Testis (tissue), 2 donors: ENCODE measurements at regions not wholly inside any gene's neighbourhood (a gene's known extent, or its start where the extent isn't known, plus 50 kb on each side); places are given as distances from the start of the nearest gene placed in this dataset.

ENCODE experiments used
- POLR2A ChIP-seq: fragments of 450-650 bp; IDR thresholded peaks from one replicate; pipeline ENCODE4 v1.6.1; 2017; ENCODE audit warnings: antibody characterized with exemption, mild to moderate bottlenecking, moderate library complexity
- TF ChIP-seq, protein P1 (sequence below), 3 experiments: fragments of 450-650 bp in 2 of 3; fragments of 200-600 bp in 1 of 3; sonication (generic) in 1 of 3; IDR thresholded peaks; one replicate each; pipeline ENCODE4 v1.5.1; 2016 to 2019; ENCODE audit warnings: antibody characterized with exemption in 3 of 3, mild to moderate bottlenecking in 2 of 3, moderate library complexity in 1 of 3

DNA sequence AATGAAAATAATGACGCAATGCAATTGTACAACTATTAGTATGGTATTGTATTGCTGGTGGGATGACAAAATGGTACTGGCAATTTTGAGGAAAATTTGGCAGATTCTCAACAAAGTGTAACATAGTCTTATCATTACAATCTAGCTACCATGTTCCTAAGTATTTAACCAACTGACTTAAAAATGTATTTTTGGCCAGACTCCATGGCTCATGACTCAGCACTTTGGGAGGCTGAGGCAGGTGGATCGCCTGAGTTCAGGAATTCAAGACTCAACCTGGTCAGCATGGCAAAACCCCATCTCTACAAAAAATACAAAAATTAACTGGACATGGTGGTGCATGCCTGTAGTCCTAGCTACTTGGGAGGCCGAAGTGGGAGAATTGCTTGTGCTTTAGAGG is 1409.5 kb downstream of the AACS start:
- TF ChIP-seq, protein P1, sequence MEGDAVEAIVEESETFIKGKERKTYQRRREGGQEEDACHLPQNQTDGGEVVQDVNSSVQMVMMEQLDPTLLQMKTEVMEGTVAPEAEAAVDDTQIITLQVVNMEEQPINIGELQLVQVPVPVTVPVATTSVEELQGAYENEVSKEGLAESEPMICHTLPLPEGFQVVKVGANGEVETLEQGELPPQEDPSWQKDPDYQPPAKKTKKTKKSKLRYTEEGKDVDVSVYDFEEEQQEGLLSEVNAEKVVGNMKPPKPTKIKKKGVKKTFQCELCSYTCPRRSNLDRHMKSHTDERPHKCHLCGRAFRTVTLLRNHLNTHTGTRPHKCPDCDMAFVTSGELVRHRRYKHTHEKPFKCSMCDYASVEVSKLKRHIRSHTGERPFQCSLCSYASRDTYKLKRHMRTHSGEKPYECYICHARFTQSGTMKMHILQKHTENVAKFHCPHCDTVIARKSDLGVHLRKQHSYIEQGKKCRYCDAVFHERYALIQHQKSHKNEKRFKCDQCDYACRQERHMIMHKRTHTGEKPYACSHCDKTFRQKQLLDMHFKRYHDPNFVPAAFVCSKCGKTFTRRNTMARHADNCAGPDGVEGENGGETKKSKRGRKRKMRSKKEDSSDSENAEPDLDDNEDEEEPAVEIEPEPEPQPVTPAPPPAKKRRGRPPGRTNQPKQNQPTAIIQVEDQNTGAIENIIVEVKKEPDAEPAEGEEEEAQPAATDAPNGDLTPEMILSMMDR (IDR thresholded peaks at IDR 0.05): no peak
- TF ChIP-seq POLR2A: no peak
